OCI-LY7 (cell line): ENCODE measurements at regions not wholly inside any gene's neighbourhood (a gene's known extent, or its start where the extent isn't known, plus 50 kb on each side); places are given as distances from the start of the nearest gene placed in this dataset.

Source experiments
- BruUV-seq: library from RNA; stranded (reverse); fragments of 400-500 nt; replicated peaks from 2 replicates; lab custom pipeline; 2021; lab: Mats Ljungman, UMichigan
- CTCF ChIA-PET: fragments of 300-600 bp; sonication (Branson Sonifier 250); formaldehyde crosslinking; loops from one replicate; lab custom pipeline; 2022; ENCODE audit warnings: antibody characterized with exemption; ENCODE audit not compliant: unreplicated experiment; lab: Charles Lee
- POLR2A ChIA-PET: fragments of 300-600 bp; sonication (Branson Sonifier 250); formaldehyde crosslinking; loops from one replicate; lab custom pipeline; 2022; ENCODE audit warnings: antibody characterized with exemption; lab: Charles Lee
- DNase-seq: peaks from one replicate; pipeline ENCODE4 v3.0.0-alpha.2; 2015; ENCODE audit warnings: low spot score
- H2AFZ ChIP-seq: fragments of 200-600 bp; sonication (generic), shearing (Covaris generic); 2 replicates; pipeline ENCODE4 v1.6.1; 2014; ENCODE audit warnings: mild to moderate bottlenecking, antibody characterized with exemption, low read length, moderate library complexity
- H3K27ac ChIP-seq: fragments of 200-600 bp; sonication (generic); 2 replicates; pipeline ENCODE4 v1.5.1; 2014; ENCODE audit warnings: mixed run types, low read depth, mild to moderate bottlenecking, moderate library complexity, low read length, inconsistent platforms; ENCODE audit not compliant: poor library complexity, severe bottlenecking
- H3K36me3 ChIP-seq: fragments of 200-600 bp; sonication (generic); 2 replicates; pipeline ENCODE4 v1.6.1; 2014; ENCODE audit warnings: mild to moderate bottlenecking, antibody characterized with exemption, low read length, moderate library complexity, mixed read lengths; ENCODE audit not compliant: insufficient read depth
- H3K4me1 ChIP-seq: fragments of 200-600 bp; sonication (generic); 2 replicates; pipeline ENCODE4 v1.5.1; 2014; ENCODE audit warnings: mild to moderate bottlenecking, low read length; ENCODE audit not compliant: insufficient read depth, poor library complexity, severe bottlenecking
- H3K4me2 ChIP-seq: fragments of 200-600 bp; sonication (generic); 2 replicates; pipeline ENCODE4 v1.6.1; 2014; ENCODE audit warnings: mild to moderate bottlenecking, low read length
- H3K4me3 ChIP-seq: fragments of 200-600 bp; sonication (generic); 2 replicates; pipeline ENCODE4 v1.5.1; 2014; ENCODE audit warnings: mild to moderate bottlenecking, low read depth, low read length; ENCODE audit not compliant: poor library complexity, severe bottlenecking
- H3K79me2 ChIP-seq: fragments of 200-600 bp; sonication (generic); 2 replicates; pipeline ENCODE4 v1.6.1; 2016; ENCODE audit warnings: low read depth, mild to moderate bottlenecking, low read length, moderate library complexity, mixed read lengths; ENCODE audit not compliant: insufficient read depth
- H3K9me2 ChIP-seq: fragments of 200-600 bp; sonication (generic); 2 replicates; pipeline ENCODE4 v1.6.1; 2016; ENCODE audit warnings: mild to moderate bottlenecking, low read length, mixed read lengths; ENCODE audit not compliant: insufficient read depth
- H3K9me3 ChIP-seq: fragments of 200-600 bp; sonication (generic); 2 replicates; pipeline ENCODE4 v1.6.1; 2014; ENCODE audit warnings: mild to moderate bottlenecking, mixed run types, low read length, mixed read lengths
- H4K20me1 ChIP-seq: fragments of 200-600 bp; sonication (generic); 2 replicates; pipeline ENCODE4 v1.6.1; 2014; ENCODE audit warnings: mild to moderate bottlenecking, antibody characterized with exemption, low read length, moderate library complexity, mixed read lengths; ENCODE audit not compliant: insufficient read depth
- EZH2phosphoT487 ChIP-seq: fragments of 200-600 bp; sonication (generic); IDR thresholded peaks from 2 replicates; pipeline ENCODE4 v1.6.1; 2018; ENCODE audit warnings: low read depth, borderline replicate concordance, mild to moderate bottlenecking, mixed run types, antibody characterized with exemption, low read length, moderate library complexity, mixed read lengths
- intact Hi-C: fragments of 100-400 bp; cut with micrococcal nuclease; formaldehyde crosslinking; loops from one replicate; pipeline ENCODE4 v1.10.0; 2022; ENCODE audit not compliant: unreplicated experiment
- TF ChIP-seq, protein P1 (sequence below): fragments of 200-600 bp; sonication (generic); conservative IDR thresholded peaks from 2 replicates; pipeline ENCODE4 v1.5.1; 2014; ENCODE audit warnings: mild to moderate bottlenecking, antibody characterized with exemption, low read length, moderate library complexity, mixed read lengths

DNA sequence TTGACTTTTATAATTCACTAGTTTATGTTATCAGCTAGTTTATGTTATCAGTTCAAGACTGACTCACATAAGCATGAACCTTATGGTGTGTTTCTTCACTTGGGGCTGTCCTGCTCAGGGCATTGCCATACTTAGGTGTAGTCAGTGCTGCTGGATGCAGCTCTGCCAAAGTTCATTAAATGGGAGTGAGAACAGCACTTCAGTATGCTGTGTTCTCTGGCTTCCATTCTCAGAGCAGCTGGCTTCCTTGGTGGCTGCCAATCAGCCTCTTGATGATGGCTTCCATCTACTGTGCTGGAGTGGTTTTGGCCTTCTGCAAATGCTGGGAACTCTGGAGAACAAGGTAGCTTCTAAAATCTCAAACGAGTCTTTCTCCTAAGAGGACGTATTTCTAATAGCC lies 170.7 kb downstream of the TDRD15 start:
- no peak overlapping the region for H2AFZ ChIP-seq
- BruUV-seq, result no TSS peak
- no peaks in the 10 kb centered on the region for H3K9me3 ChIP-seq
- H3K4me2 ChIP-seq, result no peak overlapping the region
- no peak for DNase-seq
- POLR2A ChIA-PET, result interaction anchor here (0.7 kb wide), 1 partner anchor 588 kb away, joined by 3 read pairs; no protein-coding TSS in a partner anchor
- no peaks in the 10 kb centered on the region for H3K36me3 ChIP-seq
- H3K79me2 ChIP-seq, result no peaks in the 10 kb centered on the region
- CTCF ChIA-PET, result no interaction called here
- no peak overlapping the region for H3K4me3 ChIP-seq
- intact Hi-C loops, result no loop called here
- TF ChIP-seq EZH2phosphoT487, result no peak
- TF ChIP-seq, protein P1, sequence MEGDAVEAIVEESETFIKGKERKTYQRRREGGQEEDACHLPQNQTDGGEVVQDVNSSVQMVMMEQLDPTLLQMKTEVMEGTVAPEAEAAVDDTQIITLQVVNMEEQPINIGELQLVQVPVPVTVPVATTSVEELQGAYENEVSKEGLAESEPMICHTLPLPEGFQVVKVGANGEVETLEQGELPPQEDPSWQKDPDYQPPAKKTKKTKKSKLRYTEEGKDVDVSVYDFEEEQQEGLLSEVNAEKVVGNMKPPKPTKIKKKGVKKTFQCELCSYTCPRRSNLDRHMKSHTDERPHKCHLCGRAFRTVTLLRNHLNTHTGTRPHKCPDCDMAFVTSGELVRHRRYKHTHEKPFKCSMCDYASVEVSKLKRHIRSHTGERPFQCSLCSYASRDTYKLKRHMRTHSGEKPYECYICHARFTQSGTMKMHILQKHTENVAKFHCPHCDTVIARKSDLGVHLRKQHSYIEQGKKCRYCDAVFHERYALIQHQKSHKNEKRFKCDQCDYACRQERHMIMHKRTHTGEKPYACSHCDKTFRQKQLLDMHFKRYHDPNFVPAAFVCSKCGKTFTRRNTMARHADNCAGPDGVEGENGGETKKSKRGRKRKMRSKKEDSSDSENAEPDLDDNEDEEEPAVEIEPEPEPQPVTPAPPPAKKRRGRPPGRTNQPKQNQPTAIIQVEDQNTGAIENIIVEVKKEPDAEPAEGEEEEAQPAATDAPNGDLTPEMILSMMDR, result no peak
- H3K27ac ChIP-seq, result no peak overlapping the region
- no peaks in the 10 kb centered on the region for H3K9me2 ChIP-seq
- no peaks in the 10 kb centered on the region for H4K20me1 ChIP-seq
- H3K4me1 ChIP-seq, result no peaks in the 10 kb centered on the region

GRCh38 chr2:21299411-21299810 lies 175.6 kb downstream of the TDRD15 start:
- no peak for DNase-seq
- Histone ChIP-seq H3K4me3 (no peak overlapping the region), H3K4me1 (no peaks in the 10 kb centered on the region), H3K27ac (no peak overlapping the region), H3K9me2 (no peaks in the 10 kb centered on the region), H3K36me3 (no peaks in the 10 kb centered on the region), H2AFZ (no peak overlapping the region), H3K79me2 (no peaks in the 10 kb centered on the region), H3K9me3 (no peaks in the 10 kb centered on the region), H3K4me2 (no peak overlapping the region), H4K20me1 (no peaks in the 10 kb centered on the region)
- CTCF ChIA-PET, result no interaction called here
- BruUV-seq, result no TSS peak
- TF ChIP-seq, protein P1, result no peak
- TF ChIP-seq EZH2phosphoT487, result no peak
- POLR2A ChIA-PET, result interaction anchor here (1.1 kb wide), 1 partner anchor 23 kb away, joined by 4 read pairs; no protein-coding TSS in a partner anchor
- intact Hi-C loops, result no loop called here

DNA sequence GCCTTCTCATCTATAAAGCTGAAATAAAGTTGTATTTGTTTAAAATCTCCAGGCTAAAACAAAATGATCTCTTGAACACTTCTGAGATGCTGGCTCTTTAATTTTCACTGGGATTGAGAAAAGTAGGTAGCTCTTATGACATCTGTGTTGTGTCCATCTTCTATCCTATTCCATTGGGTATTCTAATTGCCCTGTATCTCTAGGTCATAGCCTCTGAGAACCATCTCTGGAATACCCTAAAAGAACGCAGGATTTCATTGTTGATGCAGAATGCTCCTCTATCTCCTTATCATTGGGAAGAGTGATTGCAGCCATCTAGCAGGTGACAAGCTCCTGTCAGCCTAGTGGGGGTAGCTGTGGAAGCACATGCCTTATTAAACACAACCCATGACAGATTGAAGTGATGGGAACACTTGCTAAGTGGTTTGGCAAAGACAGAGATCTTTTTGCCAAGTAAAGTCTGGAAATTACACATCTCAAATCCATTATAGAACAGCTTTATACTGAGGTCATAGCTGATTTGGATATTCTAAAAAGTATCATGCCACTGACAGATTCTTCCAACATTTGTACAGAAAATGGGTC lies 178.2 kb downstream of the TDRD15 start:
- ChIA-PET POLR2A (no interaction called here), CTCF (no interaction called here)
- intact Hi-C loops, result no loop called here
- no peaks in the 10 kb centered on the region for H3K9me3 ChIP-seq
- TF ChIP-seq, protein P1, result no peak
- no peak for TF ChIP-seq EZH2phosphoT487
- DNase-seq, result no peak
- H3K4me3 ChIP-seq, result no peak overlapping the region
- H4K20me1 ChIP-seq, result no peaks in the 10 kb centered on the region
- no peak overlapping the region for H3K27ac ChIP-seq
- H3K36me3 ChIP-seq, result no peaks in the 10 kb centered on the region
- no peak overlapping the region for H2AFZ ChIP-seq
- no peaks in the 10 kb centered on the region for H3K79me2 ChIP-seq
- no peaks in the 10 kb centered on the region for H3K4me1 ChIP-seq
- BruUV-seq, result no TSS peak
- H3K4me2 ChIP-seq, result no peak overlapping the region
- no peaks in the 10 kb centered on the region for H3K9me2 ChIP-seq
